ENCODE measurements at regions not wholly inside any gene's neighbourhood (a gene's known extent, or its start where the extent isn't known, plus 50 kb on each side); places are given as distances from the start of the nearest gene placed in this dataset.

GRCh38 chr3:125694761-125695294 is 99.5 kb upstream of the OSBPL11 start:
- POLR2A ChIA-PET = no interaction called here
- ATAC-seq = no peak
- no peak for FAIRE-seq

More at GRCh38 chr3:125694761-125695294, 99.5 kb upstream of the OSBPL11 start:
- Histone ChIP-seq H3K4me1 (replicated peaks in 1 of 2; ENCODE audit: control insufficient read depth in 2 of 2, insufficient read depth in 2 of 2, low read length in 2 of 2) (no peaks in the 10 kb centered on the region), H3K4me2 (ENCODE audit: insufficient read depth, low read length) (no peak overlapping the region), H3K4me3 (no peak overlapping the region), H3K27me3 (ENCODE audit: control insufficient read depth in 2 of 2, insufficient read depth in 2 of 2, low read length in 2 of 2) (no peaks in the 10 kb centered on the region), H3K9me3 (replicated peaks; ENCODE audit: control insufficient read depth, insufficient read depth, low read depth, low read length) (no peaks in the 10 kb centered on the region), H4K20me1 (replicated peaks; ENCODE audit: control insufficient read depth, insufficient read depth, low read length) (no peaks in the 10 kb centered on the region), H3K9ac (ENCODE audit: insufficient read depth in 1 of 2, low read depth in 2 of 2, low read length in 2 of 2) (no peak overlapping the region), H3K36me3 (ENCODE audit: control insufficient read depth, insufficient read depth, low read length) (no peaks in the 10 kb centered on the region), H2AFZ (ENCODE audit: low read depth, low read length) (no peak overlapping the region), H3K9me1 (ENCODE audit: control insufficient read depth, insufficient read depth, low read length) (no peaks in the 10 kb centered on the region), H3K79me2 (ENCODE audit: control insufficient read depth, insufficient read depth, low read length) (no peaks in the 10 kb centered on the region), H3K27ac (ENCODE audit: extremely low read depth, low read depth, low read length) (no peak overlapping the region)
- no TSS peak for BruUV-seq (replicated peaks)
- CTCF ChIA-PET (ENCODE audit: low intra/inter-chr PET ratio) = no interaction called here
- TF ChIP-seq SNIP1 (IDR thresholded peaks at IDR 0.05; ENCODE audit: low read depth) (no peak), ZNF121 (CRISPR knock-in tag; conservative IDR thresholded peaks at IDR 0.05) (no peak), ZNF133 (CRISPR knock-in tag; IDR thresholded peaks at IDR 0.05) (no peak), ZNF184 (CRISPR knock-in tag; IDR thresholded peaks at IDR 0.05) (no peak), ELF1 (tag; IDR thresholded peaks at IDR 0.05) (no peak), ZNF444 (CRISPR knock-in tag; IDR thresholded peaks at IDR 0.05) (no peak), THRA (IDR thresholded peaks at IDR 0.05) (no peak), MAFG (tag; conservative IDR thresholded peaks at IDR 0.05) (no peak), ARNT (IDR thresholded peaks at IDR 0.05) (no peak), NR1H2 (CRISPR knock-in tag; IDR thresholded peaks at IDR 0.05) (no peak), ZC3H8 (IDR thresholded peaks at IDR 0.05) (no peak), KHSRP (IDR thresholded peaks at IDR 0.05) (no peak), ZNF589 (CRISPR knock-in tag; IDR thresholded peaks at IDR 0.05; ENCODE audit: low read depth) (no peak), POLR2A (conservative IDR thresholded peaks at IDR 0.05) (no peak), MXD1 (CRISPR knock-in tag; IDR thresholded peaks at IDR 0.05; ENCODE audit: borderline replicate concordance, poor library complexity, severe bottlenecking) (no peak), KLF1 (tag; IDR thresholded peaks at IDR 0.05) (no peak), ZNF277 (CRISPR knock-in tag; IDR thresholded peaks at IDR 0.05; ENCODE audit: borderline replicate concordance) (no peak)
- TF ChIP-seq, protein P1, sequence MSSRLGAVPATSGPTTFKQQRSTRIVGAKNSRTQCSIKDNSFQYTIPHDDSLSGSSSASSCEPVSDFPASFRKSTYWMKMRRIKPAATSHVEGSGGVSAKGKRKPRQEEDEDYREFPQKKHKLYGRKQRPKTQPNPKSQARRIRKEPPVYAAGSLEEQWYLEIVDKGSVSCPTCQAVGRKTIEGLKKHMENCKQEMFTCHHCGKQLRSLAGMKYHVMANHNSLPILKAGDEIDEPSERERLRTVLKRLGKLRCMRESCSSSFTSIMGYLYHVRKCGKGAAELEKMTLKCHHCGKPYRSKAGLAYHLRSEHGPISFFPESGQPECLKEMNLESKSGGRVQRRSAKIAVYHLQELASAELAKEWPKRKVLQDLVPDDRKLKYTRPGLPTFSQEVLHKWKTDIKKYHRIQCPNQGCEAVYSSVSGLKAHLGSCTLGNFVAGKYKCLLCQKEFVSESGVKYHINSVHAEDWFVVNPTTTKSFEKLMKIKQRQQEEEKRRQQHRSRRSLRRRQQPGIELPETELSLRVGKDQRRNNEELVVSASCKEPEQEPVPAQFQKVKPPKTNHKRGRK (tag; IDR thresholded peaks at IDR 0.05) = no peak
- TF ChIP-seq, protein P2, sequence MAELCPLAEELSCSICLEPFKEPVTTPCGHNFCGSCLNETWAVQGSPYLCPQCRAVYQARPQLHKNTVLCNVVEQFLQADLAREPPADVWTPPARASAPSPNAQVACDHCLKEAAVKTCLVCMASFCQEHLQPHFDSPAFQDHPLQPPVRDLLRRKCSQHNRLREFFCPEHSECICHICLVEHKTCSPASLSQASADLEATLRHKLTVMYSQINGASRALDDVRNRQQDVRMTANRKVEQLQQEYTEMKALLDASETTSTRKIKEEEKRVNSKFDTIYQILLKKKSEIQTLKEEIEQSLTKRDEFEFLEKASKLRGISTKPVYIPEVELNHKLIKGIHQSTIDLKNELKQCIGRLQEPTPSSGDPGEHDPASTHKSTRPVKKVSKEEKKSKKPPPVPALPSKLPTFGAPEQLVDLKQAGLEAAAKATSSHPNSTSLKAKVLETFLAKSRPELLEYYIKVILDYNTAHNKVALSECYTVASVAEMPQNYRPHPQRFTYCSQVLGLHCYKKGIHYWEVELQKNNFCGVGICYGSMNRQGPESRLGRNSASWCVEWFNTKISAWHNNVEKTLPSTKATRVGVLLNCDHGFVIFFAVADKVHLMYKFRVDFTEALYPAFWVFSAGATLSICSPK (IDR thresholded peaks at IDR 0.05; ENCODE audit: borderline replicate concordance) = no peak
- no peak for DNase-seq (ENCODE audit: extremely low read depth in 1 of 4, low spot score in 3 of 4)
- in situ Hi-C loops (cut with MboI) (no loop called here), intact Hi-C loops (cut with micrococcal nuclease) (no loop called here)
- 2% methylated on average over 12 of the region's 14 CpGs for WGBS (ENCODE audit: insufficient coverage, low coverage, missing lambda C conversion rate)

Data from K562 (cell line).